OCI-LY1 (cell line): ENCODE measurements at regions not wholly inside any gene's neighbourhood (a gene's known extent, or its start where the extent isn't known, plus 50 kb on each side); places are given as distances from the start of the nearest gene placed in this dataset.
"Not testable (repeated sequence)": the region's sequence is repeated elsewhere in the genome, so short reads cannot be mapped to it uniquely, and the experiment has no call there.

Source experiments
- CTCF ChIP-seq: fragments of 200-600 bp; sonication (generic), shearing (Covaris generic); IDR thresholded peaks from 2 replicates; pipeline ENCODE4 v1.5.1; 2017; ENCODE audit warnings: mild to moderate bottlenecking, antibody characterized with exemption, low read length, moderate library complexity, mixed read lengths
- EZH2 ChIP-seq: fragments of 200-600 bp; sonication (generic), shearing (Covaris generic); IDR thresholded peaks from 2 replicates; pipeline ENCODE4 v1.8.0; 2017; ENCODE audit warnings: borderline replicate concordance, mixed run types, mild to moderate bottlenecking, antibody characterized with exemption, low read length, moderate library complexity, mixed read lengths

- not testable (repeated sequence) for TF ChIP-seq CTCF, EZH2
Measured at GRCh38 chr2:91809391-91809790, 3061.8 kb upstream of the TEKT4 start.
